Lung (tissue), 11 donors: ENCODE measurements at regions not wholly inside any gene's neighbourhood (a gene's known extent, or its start where the extent isn't known, plus 50 kb on each side); places are given as distances from the start of the nearest gene placed in this dataset.
"Not testable (repeated sequence)": the region's sequence is repeated elsewhere in the genome, so short reads cannot be mapped to it uniquely, and the experiment has no call there.

ENCODE experiments used
- ATAC-seq: fragments of 200-7000 bp; cut with Tn5 transposase; one replicate; pipeline ENCODE4 v1.9.1; 2020; ENCODE audit warnings: moderate number of reproducible peaks; ENCODE audit not compliant: insufficient read depth, low FRiP score
- DNase-seq, 3 donors: peaks; one replicate each; pipeline ENCODE4 v3.0.0-alpha.2; 2013 to 2017
- H3K27ac ChIP-seq, 2 donors: one replicate each; pipeline ENCODE4 v1.5.1; 2013; ENCODE audit warnings: mild to moderate bottlenecking in 2 of 2, moderate library complexity in 2 of 2, control low read depth in 1 of 2, inconsistent platforms in 1 of 2, low read depth in 1 of 2, low read length in 1 of 2
- H3K27me3 ChIP-seq, 3 donors: one replicate each; pipeline ENCODE4 v1.5.1; 2013; ENCODE audit warnings: low read length in 2 of 3; ENCODE audit not compliant: control insufficient read depth in 3 of 3, insufficient read depth in 3 of 3
- H3K36me3 ChIP-seq, 4 donors: one replicate each; pipeline ENCODE4 v1.5.1; 2013; ENCODE audit warnings: low read length in 4 of 4, mild to moderate bottlenecking in 1 of 4, moderate library complexity in 1 of 4; ENCODE audit not compliant: control insufficient read depth in 4 of 4, insufficient read depth in 4 of 4
- H3K4me1 ChIP-seq, 5 donors: one replicate each; pipeline ENCODE4 v1.5.1; 2013; ENCODE audit warnings: low read length in 5 of 5, mild to moderate bottlenecking in 2 of 5, moderate library complexity in 1 of 5; ENCODE audit not compliant: control insufficient read depth in 5 of 5, insufficient read depth in 5 of 5
- H3K4me3 ChIP-seq: one replicate; pipeline ENCODE4 v1.5.1; 2013; ENCODE audit warnings: mild to moderate bottlenecking, control low read depth, moderate library complexity
- H3K9ac ChIP-seq, 2 donors: one replicate each; pipeline ENCODE4 v1.5.1; 2013; ENCODE audit warnings: low read length in 2 of 2, control low read depth in 1 of 2; ENCODE audit not compliant: insufficient read depth in 1 of 2
- H3K9me3 ChIP-seq, 4 donors: one replicate each; pipeline ENCODE4 v1.5.1; 2013; ENCODE audit warnings: low read length in 3 of 4, mild to moderate bottlenecking in 1 of 4, moderate library complexity in 1 of 4; ENCODE audit not compliant: control insufficient read depth in 4 of 4, insufficient read depth in 3 of 4
- CTCF ChIP-seq: IDR thresholded peaks from 2 replicates; pipeline ENCODE4 v1.5.1; 2012; ENCODE audit warnings: mild to moderate bottlenecking; ENCODE audit errors: control extremely low read depth, extremely low read depth
- WGBS, 2 donors: extraction: QIAGEN DNeasy Blood & Tissue Kit; methylation state at CpG; one replicate each; pipeline ENCODE4 v1.1.7; 2013; 5-methylcytosine and 5-hydroxymethylcytosine counted together
- donor health status: control.
- donor health status: control.
- donor health status: Bipolar disorder and iron deficiency.
- donor health status: healthy.
- donor health status: DM: yes; HTN: yes; CAD: no.

- no peak for TF ChIP-seq CTCF
- Histone ChIP-seq H3K9ac (no peak overlapping the region), H3K9me3 (no peaks in the 10 kb centered on the region), H3K27ac (no peak overlapping the region), H3K36me3 (no peaks in the 10 kb centered on the region), H3K27me3 (no peaks in the 10 kb centered on the region), H3K4me1 (no peaks in the 10 kb centered on the region), H3K4me3 (no peak overlapping the region)
- DNase-seq (no peak), ATAC-seq (no peak)
- 88 to 92% methylated on average over 2 of the region's 2 CpGs for WGBS, 2 donors
Measured at GRCh38 chr15:91649016-91649415, 204.5 kb upstream of the SLCO3A1 start.

- Histone ChIP-seq H3K36me3 (no peaks in the 10 kb centered on the region), H3K4me3 (no peak overlapping the region)
- ATAC-seq, result no peak
Measured at GRCh38 chr15:91649831-91650321, 203.6 kb upstream of the SLCO3A1 start.

GRCh38 chr15:91651251-91651650 lies 202.3 kb upstream of the SLCO3A1 start:
- Histone ChIP-seq H3K4me1 (no peaks in the 10 kb centered on the region), H3K27ac (no peak overlapping the region), H3K36me3 (no peaks in the 10 kb centered on the region), H3K27me3 (no peaks in the 10 kb centered on the region), H3K9me3 (peaks cover 0 to 4% (median 0%) of the 10 kb centered on the region in 4 donors), H3K4me3 (no peak overlapping the region), H3K9ac (no peak overlapping the region)
- no peak for TF ChIP-seq CTCF
- no peak for ATAC-seq
- no peak for DNase-seq
- WGBS, 2 donors, result 91 to 97% methylated on average over 3 of the region's 3 CpGs

More at GRCh38 chr15:91649831-91650321, 203.6 kb upstream of the SLCO3A1 start:
- Histone ChIP-seq H3K27me3 (no peaks in the 10 kb centered on the region), H3K9me3 (no peaks in the 10 kb centered on the region), H3K9ac (no peak overlapping the region), H3K4me1 (no peaks in the 10 kb centered on the region), H3K27ac (no peak overlapping the region)
- no peak for DNase-seq
- WGBS, 2 donors, result 86 to 92% methylated on average over 4 of the region's 4 CpGs
- TF ChIP-seq CTCF, result no peak

- DNase-seq (no peak), ATAC-seq (no peak)
- Histone ChIP-seq H3K4me1 (no peaks in the 10 kb centered on the region), H3K9ac (no peak overlapping the region), H3K36me3 (no peaks in the 10 kb centered on the region), H3K27me3 (no peaks in the 10 kb centered on the region), H3K27ac (no peak overlapping the region), H3K9me3 (peaks cover 0 to 4% (median 0%) of the 10 kb centered on the region in 4 donors), H3K4me3 (no peak overlapping the region)
- WGBS, 2 donors, result 60 to 72% methylated on average over 7 of the region's 7 CpGs
- TF ChIP-seq CTCF, result no peak
Measured at GRCh38 chr15:91652610-91653207, 200.8 kb upstream of the SLCO3A1 start.

- not testable (repeated sequence) for DNase-seq, H3K4me1 ChIP-seq, ATAC-seq, H3K4me3 ChIP-seq, H3K9ac ChIP-seq, H3K9me3 ChIP-seq, H3K36me3 ChIP-seq, H3K27ac ChIP-seq, H3K27me3 ChIP-seq
- 56 to 69% methylated on average over 12 of the region's 12 CpGs for WGBS, 2 donors
Measured at GRCh38 chr15:91655563-91656290, 197.8 kb upstream of the SLCO3A1 start.
